T-cell (primary cell): ENCODE measurements at regions not wholly inside any gene's neighbourhood (a gene's known extent, or its start where the extent isn't known, plus 50 kb on each side); places are given as distances from the start of the nearest gene placed in this dataset.

Source experiments
- ATAC-seq, 4 experiments: fragments of 200-7000 bp in 3 of 4; fragments of 150-1000 bp in 1 of 4; cut with Tn5 transposase; replicated peaks in 1 of 4; 1 replicate in 3 of 4; 2 replicates in 1 of 4; pipeline ENCODE4 v1.10.0; 2021; ENCODE audit warnings: moderate library complexity in 3 of 4, mild to moderate bottlenecking in 2 of 4, moderate number of reproducible peaks in 1 of 4
- CTCF ChIA-PET, 2 donors: fragments of 300-600 bp; sonication (Branson Sonifier 250); formaldehyde crosslinking; loops; one replicate each; lab custom pipeline; 2022; ENCODE audit warnings: antibody characterized with exemption in 2 of 2; lab: Charles Lee
- POLR2A ChIA-PET, 2 donors: fragments of 300-600 bp; sonication (Branson Sonifier 250); formaldehyde crosslinking; loops; one replicate each; lab custom pipeline; 2022; ENCODE audit warnings: antibody characterized with exemption in 2 of 2; lab: Charles Lee
- DNase-seq, 35 experiments: peaks; one replicate each; pipeline versions ENCODE4 v3.0.0 to v3.0.0-alpha.2; 2013 to 2023
- H3K27ac ChIP-seq: one replicate; pipeline ENCODE4 v1.5.1; 2013; ENCODE audit warnings: low read length
- H3K27me3 ChIP-seq, 2 experiments: replicated peaks in 1 of 2; 1 replicate in 1 of 2; 2 replicates in 1 of 2; pipeline versions ENCODE4 v1.6.1 to v1.7.0; 2013; ENCODE audit warnings: low read length in 1 of 2, mixed read lengths in 1 of 2; ENCODE audit not compliant: control insufficient read depth in 2 of 2, insufficient read depth in 2 of 2; ENCODE audit errors: extremely low read depth in 1 of 2
- H3K36me3 ChIP-seq, 2 donors: 1 replicate in 1 of 2; 2 replicates in 1 of 2; pipeline versions ENCODE4 v1.6.1 to v1.7.0; 2013; ENCODE audit warnings: low read length in 1 of 2; ENCODE audit not compliant: control insufficient read depth in 2 of 2, insufficient read depth in 1 of 2; ENCODE audit errors: extremely low read depth in 1 of 2
- H3K4me1 ChIP-seq, 2 experiments: 1 replicate in 1 of 2; 2 replicates in 1 of 2; pipeline versions ENCODE4 v1.6.1 to v1.7.0; 2013; ENCODE audit warnings: low read length in 2 of 2, mixed read lengths in 1 of 2; ENCODE audit not compliant: insufficient read depth in 2 of 2, control insufficient read depth in 1 of 2; ENCODE audit errors: extremely low read depth in 1 of 2
- H3K4me3 ChIP-seq, 2 donors: 1 replicate in 1 of 2; 2 replicates in 1 of 2; pipeline versions ENCODE4 v1.5.1 to v1.7.0; 2013; ENCODE audit warnings: mild to moderate bottlenecking in 2 of 2, low read length in 1 of 2, moderate library complexity in 1 of 2; ENCODE audit not compliant: control insufficient read depth in 1 of 2; ENCODE audit errors: extremely low read depth in 1 of 2
- H3K9me3 ChIP-seq: 2 replicates; pipeline ENCODE4 v1.7.0; 2013
- H3K27ac Mint-ChIP-seq, 2 donors: one replicate each; pipeline ENCODE4 v1.8.0; 2020 to 2021; ENCODE audit warnings: mild to moderate bottlenecking in 2 of 2, mixed read lengths in 2 of 2
- H3K27me3 Mint-ChIP-seq, 2 donors: one replicate each; pipeline ENCODE4 v1.8.0; 2021 to 2022; ENCODE audit warnings: mixed read lengths in 2 of 2
- H3K36me3 Mint-ChIP-seq: one replicate; pipeline ENCODE4 v1.8.0; 2021; ENCODE audit warnings: mixed read lengths
- H3K4me1 Mint-ChIP-seq, 3 donors: one replicate each; pipeline ENCODE4 v1.8.0; 2020 to 2022; ENCODE audit warnings: mixed read lengths in 3 of 3, mild to moderate bottlenecking in 1 of 3
- H3K4me3 Mint-ChIP-seq, 3 donors: one replicate each; pipeline ENCODE4 v1.8.0; 2020 to 2022; ENCODE audit warnings: mild to moderate bottlenecking in 3 of 3, mixed read lengths in 3 of 3, moderate library complexity in 3 of 3
- H3K9me3 Mint-ChIP-seq, 3 donors: one replicate each; pipeline ENCODE4 v1.8.0; 2020 to 2022; ENCODE audit warnings: mixed read lengths in 3 of 3
- WGBS: methylation state at CpG from one replicate; pipeline ENCODE4 v1.1.5; 2013; ENCODE audit warnings: missing lambda C conversion rate; ENCODE audit not compliant: insufficient coverage; 5-methylcytosine and 5-hydroxymethylcytosine counted together

DNA sequence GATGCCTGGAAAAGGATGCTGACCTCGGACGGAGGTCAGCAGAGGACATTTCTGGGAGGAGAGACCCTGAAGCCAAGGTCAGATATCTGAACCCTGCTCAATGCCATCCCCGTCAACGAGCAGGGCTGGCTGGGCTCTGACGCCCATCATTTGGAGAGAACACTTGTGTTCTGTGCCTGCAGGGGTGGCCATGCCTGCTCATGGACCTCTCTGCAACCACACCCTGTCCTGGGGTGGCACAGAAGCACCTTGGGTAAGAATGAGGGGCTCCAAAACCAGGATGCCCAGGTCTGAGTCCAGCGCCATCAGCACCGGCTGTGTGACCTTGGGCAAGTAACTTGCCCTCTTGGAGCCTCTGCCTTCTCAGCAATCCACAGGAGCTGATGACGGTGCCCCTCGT is 293.7 kb upstream of the FOXF1 start:
- no peaks in the 10 kb centered on the region for H3K4me1 ChIP-seq
- ChIA-PET POLR2A (no interaction called here), CTCF (no interaction called here)
- ATAC-seq (no peak), DNase-seq (no peak)
- no peak overlapping the region for H3K27ac Mint-ChIP-seq
- H3K36me3 ChIP-seq, result no peaks in the 10 kb centered on the region
- peaks cover 0 to 7% (median 0%) of the 10 kb centered on the region in 3 donors for H3K4me1 Mint-ChIP-seq
- no peaks in the 10 kb centered on the region for H3K9me3 ChIP-seq
- no peak overlapping the region for H3K4me3 ChIP-seq
- H3K9me3 Mint-ChIP-seq, result peaks cover 0 to 12% (median 9%) of the 10 kb centered on the region in 3 donors
- WGBS, result 89% methylated on average over 8 of the region's 9 CpGs
- H3K27me3 ChIP-seq, result peaks cover 0 to 34% of the 10 kb centered on the region in 2 experiments
- H3K36me3 Mint-ChIP-seq, result no peaks in the 10 kb centered on the region
- no peak overlapping the region for H3K4me3 Mint-ChIP-seq
- peaks cover 8 to 26% of the 10 kb centered on the region in 2 donors for H3K27me3 Mint-ChIP-seq
- H3K27ac ChIP-seq, result no peak overlapping the region

DNA sequence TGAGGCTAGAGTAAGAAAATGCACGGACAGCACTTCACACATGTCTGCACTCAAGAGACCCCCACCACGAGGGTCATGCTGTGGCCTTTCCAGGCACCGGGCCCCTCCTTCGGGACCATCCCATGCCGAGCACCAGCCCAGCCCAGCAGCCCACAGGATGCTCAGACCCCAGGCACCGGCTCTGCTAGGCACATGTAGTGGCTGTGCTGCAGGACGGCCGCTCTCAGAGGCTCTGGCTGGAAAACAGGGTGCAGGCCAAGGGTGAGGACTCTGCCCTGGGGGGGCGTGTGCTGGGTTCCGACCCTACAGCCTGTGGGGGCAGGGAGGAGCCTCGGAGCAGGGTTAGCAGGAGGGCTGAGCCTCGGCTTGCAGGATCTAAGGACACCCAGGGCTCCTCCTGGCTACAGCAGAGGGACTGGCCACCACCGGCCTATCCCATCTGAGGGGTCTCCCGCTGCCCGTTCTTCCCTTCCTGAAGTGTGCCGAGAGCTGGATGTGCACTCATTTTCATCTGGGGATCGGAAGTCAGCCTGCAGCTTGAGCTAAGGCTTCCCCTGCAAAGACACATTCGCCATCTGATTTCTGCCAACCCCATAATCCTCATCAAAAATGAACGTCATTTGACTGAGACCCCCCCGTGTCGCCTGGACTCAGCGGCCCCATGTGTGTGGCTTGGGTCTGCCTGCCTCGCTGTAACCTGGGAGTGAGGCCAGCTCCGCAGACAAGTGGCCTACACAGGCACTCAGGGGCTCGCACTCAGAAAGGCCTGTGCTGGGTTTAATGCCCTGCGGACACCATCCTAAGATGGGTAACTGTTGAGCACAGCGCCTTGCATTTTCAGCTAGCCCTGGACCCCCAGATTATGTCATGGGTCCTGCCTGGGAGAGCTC is 293.1 kb upstream of the FOXF1 start:
- WGBS, result 85% methylated on average over 27 of the region's 27 CpGs
- H3K4me1 Mint-ChIP-seq, result peaks cover 0 to 7% (median 0%) of the 10 kb centered on the region in 3 donors
- H3K27me3 Mint-ChIP-seq, result peaks cover 12 to 29% of the 10 kb centered on the region in 2 donors
- CTCF ChIA-PET, result no interaction called here
- no peak for DNase-seq
- Histone ChIP-seq H3K36me3 (no peaks in the 10 kb centered on the region), H3K27me3 (peaks cover 0 to 34% of the 10 kb centered on the region in 2 experiments), H3K4me3 (no peak overlapping the region), H3K9me3 (no peaks in the 10 kb centered on the region), H3K27ac (no peak overlapping the region), H3K4me1 (no peaks in the 10 kb centered on the region)
- H3K36me3 Mint-ChIP-seq, result no peaks in the 10 kb centered on the region
- peaks cover 0 to 8% (median 7%) of the 10 kb centered on the region in 3 donors for H3K9me3 Mint-ChIP-seq
- POLR2A ChIA-PET, result no interaction called here
- no peak for ATAC-seq
- H3K4me3 Mint-ChIP-seq, result no peak overlapping the region
- no peak overlapping the region for H3K27ac Mint-ChIP-seq

- Histone ChIP-seq H3K27me3 (peaks cover 0 to 37% of the 10 kb centered on the region in 2 experiments), H3K4me3 (no peak overlapping the region), H3K9me3 (no peaks in the 10 kb centered on the region), H3K36me3 (no peaks in the 10 kb centered on the region), H3K4me1 (no peaks in the 10 kb centered on the region), H3K27ac (no peak overlapping the region)
- Mint-ChIP-seq H3K4me3 (no peak overlapping the region), H3K9me3 (peaks cover 0 to 1% (median under 1%) of the 10 kb centered on the region in 3 donors), H3K4me1 (peaks cover 0 to 5% (median 0%) of the 10 kb centered on the region in 3 donors), H3K27me3 (peaks cover 14 to 30% of the 10 kb centered on the region in 2 donors), H3K36me3 (no peaks in the 10 kb centered on the region), H3K27ac (no peak overlapping the region)
- POLR2A ChIA-PET, result no interaction called here
- CTCF ChIA-PET, result no interaction called here
- 82% methylated on average over 4 of the region's 7 CpGs for WGBS
- ATAC-seq, result no peak
- DNase-seq, result no peak
Measured at GRCh38 chr16:86217891-86218270, 292.4 kb upstream of the FOXF1 start.

- 63% methylated on average over 9 of the region's 9 CpGs for WGBS
- Mint-ChIP-seq H3K4me3 (no peak overlapping the region), H3K27me3 (peaks cover 14 to 34% of the 10 kb centered on the region in 2 donors), H3K9me3 (no peaks in the 10 kb centered on the region), H3K27ac (no peak overlapping the region), H3K36me3 (no peaks in the 10 kb centered on the region), H3K4me1 (no peaks in the 10 kb centered on the region)
- CTCF ChIA-PET, result no interaction called here
- peaks cover 0 to 36% of the 10 kb centered on the region in 2 experiments for H3K27me3 ChIP-seq
- no peaks in the 10 kb centered on the region for H3K4me1 ChIP-seq
- H3K27ac ChIP-seq, result no peak overlapping the region
- DNase-seq (no peak), ATAC-seq (no peak)
- no peaks in the 10 kb centered on the region for H3K9me3 ChIP-seq
- no peaks in the 10 kb centered on the region for H3K36me3 ChIP-seq
- POLR2A ChIA-PET, result no interaction called here
- H3K4me3 ChIP-seq, result no peak overlapping the region
Measured at GRCh38 chr16:86218479-86219170, 291.7 kb upstream of the FOXF1 start.

DNA sequence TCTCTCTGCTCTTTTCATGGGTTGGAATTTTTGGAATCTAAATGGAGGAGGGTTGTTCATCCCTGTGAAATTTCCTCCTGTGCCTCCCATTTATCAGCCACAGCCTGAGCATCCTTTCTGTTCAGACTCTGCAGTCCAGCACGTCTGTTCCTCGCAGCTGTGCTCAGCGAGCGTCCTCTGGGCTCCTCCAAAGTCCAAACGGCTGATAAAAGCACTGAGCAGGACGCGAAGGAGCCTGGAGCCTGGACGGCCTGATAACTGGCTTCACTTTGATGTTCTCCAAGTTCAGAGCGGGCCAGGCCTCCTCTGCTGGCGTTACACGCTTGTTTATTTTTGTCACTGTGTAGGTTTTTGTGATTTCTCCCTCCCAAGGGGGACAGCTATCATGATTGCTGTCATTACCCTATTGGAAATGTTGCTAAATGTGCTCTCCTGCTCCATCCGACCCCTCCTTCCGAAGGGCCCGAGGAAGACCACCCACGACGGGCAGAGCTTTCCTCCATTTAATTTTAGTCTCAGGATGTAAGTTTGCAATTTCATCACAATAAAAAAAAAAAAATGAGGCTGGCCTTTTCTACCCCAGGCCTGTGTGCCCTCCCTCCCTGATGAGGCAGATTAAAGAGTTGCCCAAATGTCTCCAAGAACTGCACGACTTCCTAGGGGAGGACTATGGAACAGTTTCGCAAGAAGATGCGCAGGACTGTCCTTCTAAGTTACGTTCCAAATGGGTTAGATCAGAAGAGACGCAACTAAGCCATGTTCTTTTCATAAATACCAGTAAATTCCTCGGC is 290.5 kb upstream of the FOXF1 start:
- Histone ChIP-seq H3K4me3 (no peak overlapping the region), H3K4me1 (no peaks in the 10 kb centered on the region), H3K36me3 (no peaks in the 10 kb centered on the region), H3K27me3 (peaks cover 0 to 31% of the 10 kb centered on the region in 2 experiments), H3K27ac (no peak overlapping the region), H3K9me3 (no peaks in the 10 kb centered on the region)
- H3K9me3 Mint-ChIP-seq, result no peaks in the 10 kb centered on the region
- H3K36me3 Mint-ChIP-seq, result no peaks in the 10 kb centered on the region
- 76% methylated on average over 12 of the region's 22 CpGs for WGBS
- H3K4me3 Mint-ChIP-seq, result no peak overlapping the region
- ChIA-PET POLR2A (no interaction called here), CTCF (no interaction called here)
- H3K27ac Mint-ChIP-seq, result no peak overlapping the region
- ATAC-seq (no peak), DNase-seq (no peak)
- H3K4me1 Mint-ChIP-seq, result no peaks in the 10 kb centered on the region
- peaks cover 14 to 32% of the 10 kb centered on the region in 2 donors for H3K27me3 Mint-ChIP-seq

DNA sequence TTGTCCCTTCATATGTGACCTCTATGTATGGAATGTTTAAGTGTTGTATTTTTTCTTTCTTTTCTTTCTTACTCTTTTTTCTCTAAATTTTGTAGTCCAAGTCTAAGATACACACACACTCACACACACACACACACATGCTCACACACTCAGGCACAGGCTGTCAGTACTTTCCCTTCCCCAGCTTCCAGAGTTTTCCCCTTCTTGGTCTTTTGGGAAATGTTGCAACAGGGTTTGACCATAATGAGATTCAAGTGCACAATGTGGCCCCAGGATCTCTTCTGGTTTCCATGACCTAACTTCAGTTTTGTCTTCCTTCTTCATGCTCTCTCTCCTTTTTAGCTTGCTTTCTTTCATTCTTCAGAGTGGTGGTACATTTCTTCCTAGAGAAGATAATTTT is 289.8 kb upstream of the FOXF1 start:
- Histone ChIP-seq H3K4me1 (no peaks in the 10 kb centered on the region), H3K9me3 (no peaks in the 10 kb centered on the region), H3K27ac (no peak overlapping the region), H3K36me3 (no peaks in the 10 kb centered on the region), H3K4me3 (no peak overlapping the region), H3K27me3 (peaks cover 0 to 31% of the 10 kb centered on the region in 2 experiments)
- ATAC-seq (no peak), DNase-seq (no peak)
- Mint-ChIP-seq H3K4me3 (no peak overlapping the region), H3K27me3 (peaks cover 14 to 27% of the 10 kb centered on the region in 2 donors), H3K36me3 (no peaks in the 10 kb centered on the region), H3K9me3 (no peaks in the 10 kb centered on the region), H3K4me1 (no peaks in the 10 kb centered on the region), H3K27ac (no peak overlapping the region)
- POLR2A ChIA-PET, result no interaction called here
- CTCF ChIA-PET, result no interaction called here
